GOT3 (cell line): ENCODE measurements at regions not wholly inside any gene's neighbourhood (a gene's known extent, or its start where the extent isn't known, plus 50 kb on each side); places are given as distances from the start of the nearest gene placed in this dataset.
"Not testable (repeated sequence)": the region's sequence is repeated elsewhere in the genome, so short reads cannot be mapped to it uniquely, and the experiment has no call there.

Experiments used
- DNase-seq: peaks from one replicate; lab custom pipeline; 2025; ENCODE audit warnings: mixed read lengths; lab: John Stamatoyannopoulos, UW

GRCh38 chr2:12618576-12618975, 98.2 kb upstream of the TRIB2 start:
- DNase-seq = no peak

- peak; percentile 35 for DNase-seq
These were observed 96.8 kb upstream of the TRIB2 start for GRCh38 chr2:12619975-12620374.

- DNase-seq = no peak
These were observed 96.0 kb upstream of the TRIB2 start for GRCh38 chr2:12620759-12621158.

GRCh38 chr2:12623051-12623450, 93.7 kb upstream of the TRIB2 start:
- DNase-seq = no peak

- DNase-seq = no peak
These were observed 92.4 kb upstream of the TRIB2 start for GRCh38 chr2:12624384-12624783.

- no peak for DNase-seq
These were observed 91.7 kb upstream of the TRIB2 start for GRCh38 chr2:12624905-12625598.

- DNase-seq = not testable (repeated sequence)
These were observed 88.2 kb upstream of the TRIB2 start for GRCh38 chr2:12628541-12628940.

GRCh38 chr2:12636837-12637581, 79.7 kb upstream of the TRIB2 start:
- no peak for DNase-seq

GRCh38 chr2:12637754-12638153, 79.0 kb upstream of the TRIB2 start:
- no peak for DNase-seq

- DNase-seq = no peak
These were observed 75.3 kb upstream of the TRIB2 start for GRCh38 chr2:12641441-12641840.

- no peak for DNase-seq
These were observed 74.4 kb upstream of the TRIB2 start for GRCh38 chr2:12642332-12642731.

GRCh38 chr2:12642859-12643258, 73.9 kb upstream of the TRIB2 start:
- DNase-seq = no peak

- DNase-seq = no peak
These were observed 66.9 kb upstream of the TRIB2 start for GRCh38 chr2:12649602-12650400.

- no peak for DNase-seq
These were observed 65.1 kb upstream of the TRIB2 start for GRCh38 chr2:12651641-12652040.

- no peak for DNase-seq
These were observed 64.0 kb upstream of the TRIB2 start for GRCh38 chr2:12652723-12653122.

- DNase-seq = no peak
These were observed 59.2 kb upstream of the TRIB2 start for GRCh38 chr2:12657560-12657959.

- DNase-seq = no peak
These were observed 58.3 kb upstream of the TRIB2 start for GRCh38 chr2:12658310-12658945.

- DNase-seq = no peak
These were observed 55.2 kb upstream of the TRIB2 start for GRCh38 chr2:12661489-12661888.

GRCh38 chr2:12663306-12664037, 53.3 kb upstream of the TRIB2 start:
- DNase-seq = no peak

GRCh38 chr2:12665334-12665733, 51.4 kb upstream of the TRIB2 start:
- no peak for DNase-seq

GRCh38 chr2:12666445-12666844, 50.3 kb upstream of the TRIB2 start:
- DNase-seq = no peak
